ENCODE measurements at regions not wholly inside any gene's neighbourhood (a gene's known extent, or its start where the extent isn't known, plus 50 kb on each side); places are given as distances from the start of the nearest gene placed in this dataset.
"Not testable (repeated sequence)": the region's sequence is repeated elsewhere in the genome, so short reads cannot be mapped to it uniquely, and the experiment has no call there.

DNA sequence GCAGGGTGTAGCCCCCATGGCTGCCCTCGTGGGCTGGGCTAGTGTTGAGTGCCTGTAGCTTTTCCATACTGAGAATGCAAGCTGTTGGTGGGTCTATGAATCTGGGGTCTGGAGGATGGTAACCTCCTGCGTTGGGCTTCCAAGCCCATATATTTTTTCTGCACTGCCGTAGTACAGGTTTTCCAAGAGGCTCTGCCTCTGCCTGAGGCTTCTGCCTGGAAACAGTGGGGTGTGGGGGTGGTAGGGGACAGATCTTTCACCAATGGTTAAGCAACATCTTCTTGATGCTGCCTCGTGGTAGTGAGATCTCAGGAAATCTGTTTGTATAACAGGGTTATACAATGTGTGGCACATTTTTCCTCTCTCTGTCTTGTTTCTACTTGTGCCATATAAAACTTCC lies 189.0 kb upstream of the ZNF519 start:
- not testable (repeated sequence) for DNase-seq

DNA sequence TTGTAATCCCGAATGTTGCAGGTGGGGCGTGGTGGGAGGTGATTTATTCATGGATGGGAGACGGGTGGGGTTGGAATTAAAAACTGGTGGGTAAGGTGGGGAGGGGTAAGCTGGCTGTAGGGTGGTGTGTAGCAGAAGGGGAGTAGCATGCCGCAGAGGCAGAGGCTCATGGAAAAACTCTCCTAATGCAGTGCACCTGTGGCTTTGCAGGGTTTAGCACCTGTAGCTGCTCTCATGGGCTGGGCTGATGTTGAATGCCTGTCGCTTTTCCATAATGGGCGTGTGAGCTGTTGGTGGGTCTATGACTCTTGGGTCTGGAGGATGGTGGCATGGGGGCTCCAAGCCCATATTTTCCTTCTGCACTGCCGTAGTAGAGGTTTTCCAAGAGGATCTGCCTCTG lies 169.0 kb upstream of the ZNF519 start:
- not testable (repeated sequence) for DNase-seq

DNA sequence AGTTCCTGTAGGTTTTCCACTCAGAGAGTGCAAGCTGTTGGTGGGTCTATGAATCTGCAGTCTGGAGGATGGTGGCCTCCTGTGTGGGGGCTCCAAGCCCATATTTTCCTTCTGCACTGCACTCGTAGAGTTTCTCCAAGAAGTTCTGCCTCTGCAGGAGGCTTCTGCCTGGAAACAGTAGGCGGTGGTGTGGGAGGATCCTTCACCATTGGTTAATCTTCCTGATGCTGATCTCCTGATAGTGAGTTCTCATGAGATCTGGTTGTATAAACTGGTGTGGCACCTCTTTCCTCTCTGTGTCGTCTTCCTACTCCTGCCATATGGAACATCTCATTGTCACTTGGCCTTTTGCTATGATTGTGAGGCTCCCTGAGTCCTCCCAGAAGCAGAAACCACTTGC lies 162.8 kb upstream of the ZNF519 start:
- DNase-seq: not testable (repeated sequence)

DNA sequence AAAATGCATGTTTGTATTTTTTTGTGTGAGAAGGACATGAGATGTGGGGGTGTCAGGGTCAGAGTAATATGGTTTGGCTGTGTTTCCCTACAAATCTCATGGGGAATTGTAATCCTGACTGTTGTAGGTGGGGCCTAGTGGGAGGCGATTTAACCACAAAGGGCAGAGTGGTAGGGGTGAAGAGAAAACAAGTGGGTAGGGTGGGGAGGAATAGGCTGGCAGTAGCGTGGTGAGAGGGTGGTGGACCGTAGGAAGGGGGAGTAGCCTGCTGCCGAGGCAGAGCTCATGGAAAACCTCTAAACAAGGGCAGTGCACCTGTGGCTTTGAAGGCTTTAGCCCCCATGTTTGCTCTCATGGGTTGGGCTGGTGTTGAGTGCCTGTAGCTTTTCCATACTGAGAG lies 152.8 kb upstream of the ZNF519 start:
- DNase-seq: no peak

DNA sequence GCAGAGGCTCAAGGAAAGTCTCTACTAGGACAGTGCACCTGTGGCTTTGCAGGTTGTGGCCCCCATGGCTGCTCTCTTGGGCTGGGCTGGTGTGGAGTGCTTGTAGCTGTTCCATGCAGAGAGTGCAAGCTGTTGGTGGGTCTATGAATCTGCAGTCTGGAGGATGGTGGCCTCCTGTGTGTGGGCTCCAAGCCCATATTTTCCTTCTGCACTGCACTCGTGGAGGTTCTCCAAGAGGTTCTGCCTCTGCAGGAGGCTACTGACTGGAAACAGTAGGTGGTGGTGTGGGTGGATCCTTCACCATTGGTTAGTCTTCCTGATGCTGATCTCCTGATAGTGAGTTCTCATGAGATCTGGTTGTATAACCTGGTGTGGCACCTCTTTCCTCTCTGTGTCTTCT lies 143.2 kb upstream of the ZNF519 start:
- not testable (repeated sequence) for DNase-seq

DNA sequence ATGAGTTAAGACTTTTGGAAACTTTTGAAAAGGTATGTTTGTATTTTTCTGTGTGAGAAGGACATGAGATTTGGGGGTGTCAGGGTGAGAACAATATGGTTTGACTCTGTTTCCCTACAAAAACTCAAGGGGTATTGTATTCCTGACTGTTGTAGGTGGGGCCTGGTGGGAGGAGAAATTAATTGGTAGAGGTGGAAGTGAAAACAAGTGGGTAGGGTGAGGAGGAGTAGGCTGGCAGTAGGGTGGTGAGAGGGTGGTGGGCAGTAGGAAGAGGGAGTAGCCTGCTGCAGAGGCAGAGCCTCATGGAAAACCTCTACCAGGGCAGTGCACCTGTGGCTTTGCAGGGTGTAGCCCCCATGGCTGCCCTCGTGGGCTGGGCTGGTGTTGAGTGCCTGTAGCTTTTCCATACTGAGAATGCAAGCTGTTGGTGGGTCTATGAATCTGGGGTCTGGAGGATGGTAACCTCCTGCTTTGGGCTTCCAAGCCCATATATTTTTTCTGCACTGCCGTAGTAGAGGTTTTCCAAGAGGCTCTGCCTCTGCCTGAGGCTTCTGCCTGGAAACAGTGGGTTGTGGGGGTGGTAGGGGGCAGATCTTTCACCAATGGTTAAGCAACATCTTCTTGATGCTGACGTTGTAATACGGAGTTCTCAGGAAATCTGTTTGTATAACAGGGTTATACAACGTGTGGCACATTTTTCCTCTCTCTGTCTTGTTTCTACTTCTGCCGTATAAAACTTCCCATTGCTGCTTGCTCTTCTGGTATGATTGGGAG lies 133.6 kb upstream of the ZNF519 start:
- not testable (repeated sequence) for DNase-seq

DNA sequence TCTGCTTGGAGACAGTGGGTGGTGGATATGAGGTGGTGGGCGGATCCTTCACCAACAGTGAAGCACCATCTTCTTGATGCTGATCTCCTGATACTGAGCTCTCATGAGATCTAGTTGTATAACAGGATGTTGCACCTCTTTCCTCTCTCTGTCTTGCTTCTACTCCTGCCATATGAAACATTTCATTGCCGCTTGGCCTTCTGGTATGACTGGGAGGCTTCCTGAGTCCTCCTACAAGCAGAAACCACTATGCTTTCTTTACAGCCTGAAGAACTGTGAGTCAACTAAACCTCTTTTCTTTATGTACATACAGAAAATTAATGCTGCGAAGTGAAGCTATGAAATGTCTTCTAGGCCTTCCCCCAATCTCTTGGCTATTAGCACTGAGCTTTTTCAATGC lies 130.6 kb upstream of the ZNF519 start:
- DNase-seq: not testable (repeated sequence)

DNA sequence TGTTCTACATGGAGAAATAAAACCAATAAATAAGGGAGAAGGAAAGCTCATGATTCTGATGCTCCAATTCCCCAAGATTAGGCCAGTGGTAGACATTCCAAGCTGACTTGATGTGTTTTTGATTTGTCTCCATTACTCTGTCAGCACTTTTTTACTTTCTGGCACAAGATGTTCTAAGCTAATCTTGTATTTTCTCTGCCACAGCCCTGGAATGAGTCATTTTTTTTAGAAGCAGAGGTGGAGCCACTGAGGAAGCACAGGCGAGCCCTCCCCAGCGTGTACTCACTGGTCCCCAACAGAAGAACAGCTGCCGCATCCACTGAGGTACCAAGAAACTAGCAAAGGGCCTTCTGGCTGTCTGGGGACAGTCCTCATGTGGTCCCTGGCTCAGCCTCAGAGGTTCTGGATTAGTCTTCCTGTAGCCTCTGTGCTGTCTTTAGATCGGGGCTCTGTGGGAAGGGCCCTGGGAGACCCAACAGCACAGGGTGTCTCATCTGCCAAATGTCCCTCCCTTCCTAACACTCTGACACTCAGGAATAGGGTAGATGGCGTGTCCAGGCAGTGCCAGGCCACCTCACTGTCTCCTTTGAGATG lies 117.9 kb upstream of the ZNF519 start:
- DNase-seq: not testable (repeated sequence)

DNA sequence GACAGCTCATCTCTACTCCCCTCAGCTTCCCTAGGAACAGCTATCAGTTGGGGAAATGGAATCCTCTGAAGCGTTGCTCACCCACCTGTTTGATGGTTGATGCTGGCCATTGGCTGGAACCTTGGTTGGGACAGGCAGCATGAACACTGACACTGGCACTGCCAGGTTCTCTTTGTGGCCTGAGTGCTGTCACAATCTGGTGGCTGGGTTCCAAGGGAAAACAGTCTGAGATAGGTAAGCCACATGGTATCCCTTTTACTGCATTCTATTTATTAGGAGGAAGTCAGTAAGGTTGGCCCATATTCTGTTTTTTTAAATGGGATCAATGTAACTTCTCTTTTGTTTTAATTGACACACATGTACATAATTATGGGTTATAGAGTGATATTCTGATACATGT lies 107.0 kb upstream of the ZNF519 start:
- DNase-seq: not testable (repeated sequence)

DNA sequence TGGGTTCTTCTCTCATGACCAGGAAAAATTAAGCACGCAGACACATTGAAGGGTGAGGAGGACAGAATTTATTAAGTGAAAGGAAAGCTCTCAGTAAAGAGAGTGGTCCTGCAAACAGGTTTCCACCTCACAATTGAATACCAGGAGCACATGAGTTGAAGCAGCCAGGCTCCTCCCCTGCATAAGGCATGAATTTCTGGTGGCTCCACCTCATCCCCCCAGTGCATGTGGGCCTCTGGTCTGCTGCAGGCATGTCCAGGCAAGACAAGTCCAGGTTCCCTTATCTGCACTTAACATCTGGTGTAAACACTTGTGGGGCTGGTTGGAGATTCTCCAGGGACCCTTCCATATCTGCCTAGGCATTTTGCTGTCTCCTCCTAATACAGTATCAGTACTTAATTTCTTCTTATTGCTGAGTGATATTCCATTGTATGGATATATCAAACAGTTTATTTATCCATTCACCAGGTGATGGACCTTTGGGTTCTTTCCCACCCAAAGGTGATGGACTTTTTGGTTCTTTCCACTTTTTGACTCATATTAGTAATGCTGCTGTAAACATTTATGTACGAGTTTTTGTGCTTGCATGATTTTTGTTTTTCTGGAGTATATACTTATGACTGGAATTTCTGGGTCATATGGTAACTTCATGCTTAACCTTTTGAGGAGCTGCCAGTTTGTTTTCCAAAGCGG lies 104.3 kb upstream of the ZNF519 start:
- DNase-seq: not testable (repeated sequence)

DNA sequence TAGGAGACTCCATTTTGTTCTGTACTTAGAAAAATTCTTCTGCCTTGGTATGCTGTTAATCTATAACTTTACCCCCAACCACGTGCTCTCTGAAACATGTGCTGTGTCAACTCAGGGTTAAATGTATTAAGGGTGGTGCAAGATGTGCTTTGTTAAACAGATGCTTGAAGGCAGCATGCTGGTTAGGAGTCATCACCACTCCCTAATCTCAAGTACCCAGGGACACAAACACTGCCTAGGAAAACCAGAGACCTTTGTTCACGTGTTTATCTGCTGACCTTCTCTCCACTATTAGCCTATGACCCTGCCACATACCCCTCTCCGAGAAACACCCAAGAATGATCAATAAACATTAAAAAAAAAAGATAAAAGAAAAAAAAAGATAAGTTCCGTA lies 93.0 kb upstream of the ZNF519 start:
- DNase-seq: not testable (repeated sequence)

DNA sequence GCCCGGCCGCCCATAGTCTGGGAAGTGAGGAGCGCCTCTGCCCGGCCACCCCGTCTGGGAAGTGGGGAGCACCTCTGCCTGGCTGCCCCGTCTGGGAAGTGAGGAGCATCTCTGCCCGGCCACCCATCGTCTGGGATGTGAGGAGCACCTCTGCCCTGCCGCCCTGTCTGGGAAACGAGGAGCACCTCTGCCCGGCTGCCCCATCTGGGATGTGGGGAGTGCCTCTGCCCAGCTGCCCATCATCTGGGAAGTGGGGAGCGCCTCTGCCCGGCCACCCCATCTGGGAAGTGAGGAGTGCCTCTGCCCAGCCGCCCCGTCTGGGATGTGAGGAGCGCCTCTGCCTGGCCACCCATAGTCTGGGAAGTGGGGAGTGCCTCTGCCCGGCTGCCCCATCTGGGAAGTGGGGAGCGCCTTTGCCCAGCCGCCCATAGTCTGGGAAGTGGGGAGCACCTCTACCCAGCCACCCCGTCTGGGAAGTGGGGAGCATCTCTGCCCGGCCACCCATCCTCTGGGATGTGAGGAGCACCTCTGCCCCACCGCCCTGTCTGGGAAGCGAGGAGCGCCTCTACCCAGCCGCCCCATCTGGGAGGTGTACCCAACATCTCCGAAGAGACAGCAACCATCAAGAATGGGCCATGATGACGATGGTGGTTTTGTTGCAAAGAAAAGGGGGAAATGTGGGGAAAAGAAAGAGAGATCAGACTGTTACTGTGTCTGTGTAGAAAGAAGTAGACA lies 92.5 kb upstream of the ZNF519 start:
- not testable (repeated sequence) for DNase-seq

DNA sequence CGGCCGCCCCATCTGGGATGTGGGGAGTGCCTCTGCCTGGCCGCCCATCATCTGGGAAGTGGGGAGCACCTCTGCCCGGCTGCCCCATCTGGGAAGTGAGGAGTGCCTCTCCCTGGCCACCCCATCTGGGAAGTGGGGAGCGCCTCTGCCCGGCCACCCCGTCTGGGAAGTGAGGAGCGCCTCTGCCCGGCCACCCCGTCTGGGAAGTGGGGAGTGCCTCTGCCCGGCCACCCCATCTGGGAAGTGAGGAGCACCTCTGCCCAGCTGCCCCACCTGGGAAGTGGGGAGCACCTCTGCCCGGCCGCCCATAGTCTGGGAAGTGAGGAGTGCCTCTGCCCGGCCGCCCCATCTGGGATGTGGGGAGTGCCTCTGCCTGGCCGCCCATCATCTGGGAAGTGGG lies 91.7 kb upstream of the ZNF519 start:
- not testable (repeated sequence) for DNase-seq

DNA sequence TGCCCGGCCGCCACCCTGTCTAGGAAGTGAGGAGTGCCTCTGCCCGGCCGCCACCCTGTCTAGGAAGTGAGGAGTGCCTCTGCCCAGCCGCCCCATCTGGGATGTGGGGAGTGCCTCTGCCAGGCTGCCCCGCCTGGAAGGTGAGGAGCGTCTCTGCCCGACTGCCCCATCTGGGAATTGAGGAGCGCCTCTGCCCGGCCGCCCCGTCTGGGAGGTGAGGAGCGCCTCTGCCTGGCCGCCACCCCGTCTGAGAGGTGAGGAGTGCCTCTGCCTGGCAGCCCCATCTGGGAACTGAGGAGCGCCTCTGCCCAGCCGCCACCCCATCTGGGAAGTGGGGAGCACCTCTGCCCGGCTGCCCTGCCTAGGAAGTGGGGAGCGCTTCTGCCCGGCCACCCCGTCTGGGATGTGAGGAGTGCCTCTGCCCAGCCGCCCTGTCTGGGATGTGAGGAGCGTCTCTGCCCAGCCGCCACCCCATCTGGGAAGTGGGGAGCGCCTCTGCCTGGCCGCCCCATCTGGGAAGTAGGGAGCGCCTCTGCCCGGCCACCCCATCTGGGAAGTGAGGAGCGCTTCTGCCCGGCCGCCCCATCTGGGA lies 91.1 kb upstream of the ZNF519 start:
- not testable (repeated sequence) for DNase-seq

DNA sequence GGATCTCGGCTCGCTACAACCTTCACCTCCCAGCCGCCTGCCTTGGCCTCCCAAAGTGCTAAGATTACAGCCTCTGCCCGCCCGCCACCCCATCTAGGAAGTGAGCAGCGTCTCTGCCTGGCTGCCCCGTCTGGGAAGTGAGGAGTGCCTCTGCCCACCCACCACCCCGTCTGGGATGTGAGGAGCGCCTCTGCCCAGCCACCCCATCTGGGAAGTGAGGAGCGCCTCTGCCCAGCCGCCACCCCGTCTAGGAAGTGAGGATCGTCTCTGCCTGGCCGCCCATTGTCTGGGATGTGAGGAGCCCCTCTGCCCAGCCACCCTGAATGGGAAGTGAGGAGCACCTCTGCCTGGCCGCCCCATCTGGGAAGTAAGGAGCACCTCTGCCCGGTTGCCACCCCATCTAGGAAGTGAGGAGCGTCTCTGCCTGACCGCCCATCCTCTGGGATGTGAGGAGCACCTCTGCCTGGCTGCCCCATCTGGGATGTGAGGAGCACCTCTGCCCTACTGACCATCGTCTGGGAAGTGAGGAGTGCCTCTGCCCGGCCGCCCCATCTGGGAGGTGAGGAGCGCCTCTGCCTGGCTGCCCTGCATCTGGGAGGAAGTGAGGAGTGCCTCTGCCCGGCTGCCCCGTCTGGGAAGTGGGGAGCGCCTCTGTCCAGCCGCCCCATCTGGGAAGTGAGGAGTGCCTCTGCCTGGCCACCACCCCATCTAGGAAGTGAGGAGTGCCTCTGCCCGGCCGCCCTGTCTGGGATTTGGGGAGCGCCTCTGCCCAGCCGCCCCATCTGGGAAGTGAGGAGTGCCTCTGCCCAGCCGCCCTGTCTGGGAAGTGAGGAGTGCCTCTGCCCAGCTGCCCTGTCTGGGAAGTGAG lies 90.4 kb upstream of the ZNF519 start:
- not testable (repeated sequence) for DNase-seq

DNA sequence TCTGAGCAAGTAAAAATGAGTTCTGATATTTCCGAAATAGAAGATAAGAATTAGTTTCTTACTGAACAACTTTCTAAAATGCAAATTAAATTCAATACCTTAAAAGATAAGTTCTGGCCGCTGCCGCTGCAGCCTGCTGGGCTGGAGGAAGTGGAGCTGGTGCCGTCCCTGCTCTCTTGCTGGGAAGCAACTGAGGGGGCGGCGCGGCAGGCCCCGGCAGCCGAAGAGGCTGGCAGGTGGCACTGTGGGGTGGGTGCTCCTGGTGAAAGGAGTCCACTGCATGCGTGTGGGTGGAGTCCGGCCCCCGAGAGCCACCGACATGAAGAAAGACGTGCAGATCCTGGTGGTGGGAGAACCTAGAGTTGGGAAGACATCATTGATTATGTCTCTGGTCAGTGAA lies 89.5 kb upstream of the ZNF519 start:
- no peak for DNase-seq

DNA sequence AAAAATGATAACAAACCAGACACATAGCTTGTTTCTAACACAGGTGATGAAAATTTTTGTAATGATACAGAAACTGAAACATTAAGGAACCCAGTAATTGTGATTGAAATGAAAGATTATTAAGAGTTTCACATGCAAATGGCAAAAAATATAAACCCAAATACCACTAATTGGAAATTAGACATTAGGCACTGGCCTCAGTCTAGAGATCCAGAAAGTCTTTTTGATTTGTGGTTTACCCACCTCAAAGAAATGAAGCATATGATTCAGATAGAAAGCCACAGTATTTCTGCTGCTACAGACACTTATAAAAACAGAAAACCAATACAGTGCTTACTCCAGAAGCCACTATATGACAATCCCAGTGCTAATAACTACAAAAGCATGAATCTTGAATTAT lies 83.7 kb upstream of the ZNF519 start:
- DNase-seq: not testable (repeated sequence)

DNA sequence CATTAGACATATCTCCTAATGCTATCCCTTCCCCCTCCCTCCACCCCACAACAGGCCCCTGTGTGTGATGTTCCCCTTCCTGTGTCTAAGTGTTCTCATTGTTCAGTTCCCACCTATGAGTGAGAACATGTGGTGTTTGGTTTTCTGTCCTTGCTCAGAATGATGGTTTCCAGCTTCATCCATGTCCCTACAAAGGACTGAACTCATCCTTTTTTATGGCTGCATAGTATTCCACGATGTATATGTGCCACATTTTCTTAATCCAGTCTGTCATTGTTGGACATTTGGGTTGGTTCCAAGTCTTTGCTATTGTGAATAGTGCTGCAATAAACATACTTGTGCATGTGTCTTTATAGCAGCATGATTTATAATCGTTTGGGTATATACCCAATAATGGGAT lies 71.2 kb upstream of the ZNF519 start:
- not testable (repeated sequence) for DNase-seq

DNA sequence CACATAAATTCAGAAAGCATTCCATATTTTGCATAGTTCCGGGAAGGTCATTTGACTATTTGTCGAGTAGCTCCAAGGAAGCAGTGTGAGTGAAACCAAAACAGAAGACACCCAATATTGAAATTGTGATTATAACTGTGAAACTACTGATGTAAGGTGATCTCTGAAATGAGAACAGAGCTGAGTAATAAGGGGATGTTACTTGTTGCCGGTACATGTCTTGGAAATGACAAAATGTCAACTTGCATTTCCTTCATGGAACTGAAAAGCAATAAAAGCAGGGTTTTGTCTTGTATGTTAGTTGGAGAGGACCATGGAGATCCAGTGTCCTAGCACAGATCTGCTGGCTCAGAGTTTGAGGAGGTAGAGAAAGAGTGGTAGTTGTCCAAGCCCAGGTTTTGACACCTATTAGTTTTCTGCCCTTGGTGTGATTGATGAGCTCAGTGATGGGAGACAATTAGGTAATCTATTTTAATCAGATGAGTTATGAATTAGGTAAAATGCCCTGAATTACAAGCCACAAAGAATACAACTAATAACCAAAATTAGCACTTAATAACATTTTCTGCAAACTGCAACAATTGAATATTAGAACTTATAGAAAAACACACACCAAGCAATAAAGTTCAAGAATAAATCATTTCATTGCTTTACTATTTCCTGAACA lies 58.7 kb upstream of the ZNF519 start:
- DNase-seq: not testable (repeated sequence)

DNA sequence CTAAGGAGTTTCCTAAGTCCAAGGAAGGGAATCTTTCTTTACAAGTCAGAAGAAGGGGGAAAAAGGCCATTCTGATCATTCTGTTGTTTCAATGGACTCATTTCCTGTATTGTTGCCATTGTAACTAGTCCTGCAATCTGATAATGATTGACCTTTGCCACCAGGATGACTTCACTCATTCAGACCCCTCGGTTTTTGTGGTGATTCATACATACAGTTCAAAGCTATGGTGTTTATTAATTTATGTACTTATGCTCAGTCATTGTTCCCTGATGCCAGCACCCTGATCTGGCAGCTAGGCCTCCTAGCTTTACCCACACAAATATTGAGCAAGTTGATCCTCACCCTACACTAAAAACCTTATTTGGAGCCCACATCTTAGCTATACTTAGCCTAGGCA lies 57.6 kb upstream of the ZNF519 start:
- no peak for DNase-seq

DNA sequence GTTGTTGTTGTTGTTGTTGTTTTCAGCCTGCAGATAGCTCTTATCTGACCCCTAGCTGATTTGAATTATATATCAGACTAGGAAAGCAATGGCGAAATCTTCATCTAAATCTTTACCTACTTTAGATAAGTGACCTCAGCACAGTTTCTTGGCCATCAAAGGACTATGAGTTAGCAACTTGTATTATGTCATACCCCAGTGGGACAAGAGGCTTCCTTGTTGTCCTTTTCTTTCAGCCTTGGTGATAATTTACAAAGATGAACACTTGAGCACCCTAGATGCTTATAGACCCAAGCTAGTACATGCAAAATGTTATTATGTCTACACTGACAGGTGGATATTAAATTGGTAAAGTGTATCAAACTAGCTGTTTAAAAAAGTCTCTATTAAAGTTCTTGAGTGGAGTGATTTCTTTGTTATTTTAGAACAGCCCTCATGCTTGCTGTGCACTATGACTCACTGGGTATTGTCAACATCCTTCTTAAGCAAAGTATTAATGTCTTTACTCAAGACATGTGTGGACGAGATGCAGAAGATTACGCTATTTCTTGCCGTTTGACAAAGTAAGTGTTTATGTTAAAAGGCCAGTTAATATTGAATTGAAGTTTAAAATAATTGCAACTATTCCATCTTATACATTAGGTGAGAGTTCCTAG lies 56.6 kb upstream of the ZNF519 start:
- DNase-seq: not testable (repeated sequence)
